Nephron progenitor cell (in vitro differentiated cells): ENCODE measurements at regions not wholly inside any gene's neighbourhood (a gene's known extent, or its start where the extent isn't known, plus 50 kb on each side); places are given as distances from the start of the nearest gene placed in this dataset.

Source experiments
- DNase-seq: peaks from one replicate; pipeline ENCODE4 v3.0.0; 2021
- H3K27ac Mint-ChIP-seq: 2 replicates; pipeline ENCODE4 v1.8.0; 2021; ENCODE audit warnings: mild to moderate bottlenecking, moderate library complexity, mixed read lengths
- H3K27me3 Mint-ChIP-seq: 2 replicates; pipeline ENCODE4 v1.8.0; 2021; ENCODE audit warnings: mild to moderate bottlenecking, low read depth, mixed read lengths; ENCODE audit not compliant: poor library complexity
- H3K36me3 Mint-ChIP-seq: 2 replicates; pipeline ENCODE4 v1.8.0; 2021; ENCODE audit warnings: low read depth, mixed read lengths
- H3K4me1 Mint-ChIP-seq: 2 replicates; pipeline ENCODE4 v1.8.0; 2021; ENCODE audit warnings: mixed read lengths
- H3K4me3 Mint-ChIP-seq: 2 replicates; pipeline ENCODE4 v1.8.0; 2021; ENCODE audit warnings: mild to moderate bottlenecking, moderate library complexity, mixed read lengths
- H3K9me3 Mint-ChIP-seq: 2 replicates; pipeline ENCODE4 v1.8.0; 2021; ENCODE audit warnings: mild to moderate bottlenecking, moderate library complexity, mixed read lengths
- TF ChIP-seq, protein P1 (sequence below): fragments of 200-600 bp; sonication (generic); IDR thresholded peaks from 2 replicates; pipeline ENCODE4 v1.5.0; 2021; ENCODE audit warnings: antibody characterized with exemption

- Mint-ChIP-seq H3K27me3 (peaks cover 8% of the 10 kb centered on the region), H3K36me3 (no peaks in the 10 kb centered on the region), H3K27ac (no peak overlapping the region), H3K9me3 (no peaks in the 10 kb centered on the region), H3K4me1 (no peaks in the 10 kb centered on the region), H3K4me3 (no peak overlapping the region)
- no peak for DNase-seq
- TF ChIP-seq, protein P1, sequence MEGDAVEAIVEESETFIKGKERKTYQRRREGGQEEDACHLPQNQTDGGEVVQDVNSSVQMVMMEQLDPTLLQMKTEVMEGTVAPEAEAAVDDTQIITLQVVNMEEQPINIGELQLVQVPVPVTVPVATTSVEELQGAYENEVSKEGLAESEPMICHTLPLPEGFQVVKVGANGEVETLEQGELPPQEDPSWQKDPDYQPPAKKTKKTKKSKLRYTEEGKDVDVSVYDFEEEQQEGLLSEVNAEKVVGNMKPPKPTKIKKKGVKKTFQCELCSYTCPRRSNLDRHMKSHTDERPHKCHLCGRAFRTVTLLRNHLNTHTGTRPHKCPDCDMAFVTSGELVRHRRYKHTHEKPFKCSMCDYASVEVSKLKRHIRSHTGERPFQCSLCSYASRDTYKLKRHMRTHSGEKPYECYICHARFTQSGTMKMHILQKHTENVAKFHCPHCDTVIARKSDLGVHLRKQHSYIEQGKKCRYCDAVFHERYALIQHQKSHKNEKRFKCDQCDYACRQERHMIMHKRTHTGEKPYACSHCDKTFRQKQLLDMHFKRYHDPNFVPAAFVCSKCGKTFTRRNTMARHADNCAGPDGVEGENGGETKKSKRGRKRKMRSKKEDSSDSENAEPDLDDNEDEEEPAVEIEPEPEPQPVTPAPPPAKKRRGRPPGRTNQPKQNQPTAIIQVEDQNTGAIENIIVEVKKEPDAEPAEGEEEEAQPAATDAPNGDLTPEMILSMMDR, result no peak
These were observed 151.4 kb upstream of the NXPH2 start for GRCh38 chr2:138931284-138932256.

DNA sequence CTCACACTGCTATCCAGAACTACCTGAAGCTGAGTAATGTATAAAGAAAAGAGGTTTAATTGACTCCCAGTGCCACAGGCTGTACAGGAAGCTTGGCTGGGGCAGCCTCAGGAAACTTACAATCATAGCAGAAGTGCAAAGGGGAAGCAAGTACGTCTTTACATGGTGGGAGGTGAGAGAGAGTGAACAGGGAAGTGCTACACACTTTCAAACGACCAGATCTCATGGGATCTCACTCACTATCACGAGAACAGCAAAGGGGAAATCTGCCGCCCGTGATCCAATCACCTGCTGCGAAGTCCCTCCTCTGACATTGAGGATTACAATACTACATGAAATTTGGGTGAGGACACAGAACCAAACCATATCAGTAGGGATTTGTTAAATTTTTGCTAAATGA, 150.4 kb upstream of the NXPH2 start:
- H3K27ac Mint-ChIP-seq, result no peak overlapping the region
- no peak for DNase-seq
- no peaks in the 10 kb centered on the region for H3K36me3 Mint-ChIP-seq
- H3K27me3 Mint-ChIP-seq, result peaks cover 8% of the 10 kb centered on the region
- H3K4me3 Mint-ChIP-seq, result no peak overlapping the region
- no peaks in the 10 kb centered on the region for H3K9me3 Mint-ChIP-seq
- TF ChIP-seq, protein P1, result no peak
- no peaks in the 10 kb centered on the region for H3K4me1 Mint-ChIP-seq

DNA sequence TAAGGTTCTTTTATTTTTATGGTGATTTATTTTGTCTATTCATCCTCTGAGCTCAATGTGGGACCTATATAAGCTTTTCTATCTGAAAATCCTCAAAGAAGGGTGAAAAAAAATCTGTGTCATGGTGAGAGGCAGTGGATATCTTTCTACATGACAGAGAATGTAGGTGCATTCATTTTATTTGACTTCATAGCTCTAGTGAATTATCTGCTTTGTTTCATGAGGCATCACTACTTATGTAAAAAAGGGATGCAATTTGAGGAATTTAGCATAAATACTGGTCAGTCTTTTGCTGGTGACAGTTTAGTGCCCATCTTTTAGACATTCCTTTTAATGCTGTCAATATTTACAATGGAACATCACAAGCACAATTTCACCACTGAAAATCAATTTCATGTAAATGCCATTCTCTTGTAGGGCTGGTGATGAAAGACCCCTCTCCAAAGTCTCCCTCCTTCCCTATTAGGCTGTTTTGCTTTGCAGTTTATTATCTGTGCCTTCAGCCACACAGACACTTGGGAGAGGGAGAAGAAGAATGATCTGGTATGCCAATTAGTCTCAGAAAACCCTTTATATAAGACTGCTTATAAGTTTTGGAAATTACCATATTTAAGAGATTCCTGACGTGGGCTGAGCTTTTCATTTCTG, 148.3 kb upstream of the NXPH2 start:
- Mint-ChIP-seq H3K9me3 (no peaks in the 10 kb centered on the region), H3K27ac (no peak overlapping the region)

DNA sequence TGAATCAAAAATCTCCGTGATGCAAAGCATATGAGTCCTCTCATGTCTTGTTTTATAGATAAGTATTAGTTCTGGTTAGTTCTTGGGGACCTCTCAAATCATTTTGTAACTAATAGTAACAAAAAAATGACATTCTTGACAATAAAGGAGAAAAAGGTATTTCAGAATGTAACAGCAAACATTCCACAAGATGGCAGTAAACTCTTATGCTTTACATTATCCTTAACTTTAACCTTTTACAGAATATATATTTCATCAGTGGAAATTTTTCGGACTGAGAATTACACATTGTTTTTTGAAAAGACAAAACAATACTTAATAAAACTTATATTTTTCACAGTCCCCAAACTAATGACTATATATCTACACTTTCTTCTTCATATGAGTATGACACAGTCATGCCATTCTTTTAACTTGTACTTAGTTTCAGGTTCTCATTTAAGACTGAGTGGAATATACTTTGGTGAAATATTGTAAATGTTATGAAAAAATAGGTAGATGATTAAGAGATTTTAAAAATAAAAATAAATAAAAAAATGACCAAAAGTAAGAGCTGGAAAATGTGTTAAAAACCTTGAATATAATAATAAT, 142.9 kb upstream of the NXPH2 start:
- Mint-ChIP-seq H3K9me3 (no peaks in the 10 kb centered on the region), H3K4me1 (peaks cover 14% of the 10 kb centered on the region)
- DNase-seq, result no peak

More for the DNA sequence above, 148.3 kb upstream of the NXPH2 start:
- Mint-ChIP-seq H3K4me3 (no peak overlapping the region), H3K4me1 (no peaks in the 10 kb centered on the region), H3K36me3 (no peaks in the 10 kb centered on the region), H3K27me3 (peaks cover 3% of the 10 kb centered on the region)
- TF ChIP-seq, protein P1, result no peak
- DNase-seq, result no peak

GRCh38 chr2:138919120-138919747, 139.0 kb upstream of the NXPH2 start:
- Mint-ChIP-seq H3K27ac (peak overlapping the region; percentile 39), H3K9me3 (no peaks in the 10 kb centered on the region), H3K4me3 (peak overlapping the region; percentile 17), H3K36me3 (no peaks in the 10 kb centered on the region), H3K4me1 (peaks cover 14% of the 10 kb centered on the region), H3K27me3 (no peaks in the 10 kb centered on the region)
- TF ChIP-seq, protein P1, result no peak
- peak; percentile 15 for DNase-seq

More for the DNA sequence above, 142.9 kb upstream of the NXPH2 start:
- Mint-ChIP-seq H3K27me3 (no peaks in the 10 kb centered on the region), H3K27ac (no peak overlapping the region), H3K4me3 (no peak overlapping the region), H3K36me3 (no peaks in the 10 kb centered on the region)
- TF ChIP-seq, protein P1, result peak; percentile 59
